Lower leg skin (tissue), 4 donors: ENCODE measurements at regions not wholly inside any gene's neighbourhood (a gene's known extent, or its start where the extent isn't known, plus 50 kb on each side); places are given as distances from the start of the nearest gene placed in this dataset.
"Not testable (repeated sequence)": the region's sequence is repeated elsewhere in the genome, so short reads cannot be mapped to it uniquely, and the experiment has no call there.

ENCODE experiments used
- DNase-seq, 2 donors: peaks; one replicate each; pipeline ENCODE4 v3.0.0-alpha.2; 2019; ENCODE audit warnings: low spot score in 2 of 2
- H3K4me3 ChIP-seq: fragments of 200-600 bp; sonication (generic); 2 replicates; pipeline ENCODE4 v1.5.1; 2017; ENCODE audit warnings: mild to moderate bottlenecking, low read depth; ENCODE audit not compliant: poor library complexity, severe bottlenecking
- POLR2A ChIP-seq, 2 donors: fragments of 450-650 bp; IDR thresholded peaks; one replicate each; pipeline ENCODE4 v1.6.1; 2016 to 2017; ENCODE audit warnings: antibody characterized with exemption in 2 of 2, mild to moderate bottlenecking in 1 of 2, moderate library complexity in 1 of 2
- WGBS, 2 donors: methylation state at CpG; one replicate each; pipeline ENCODE4 v1.1.5; 2018; 5-methylcytosine and 5-hydroxymethylcytosine counted together
- intact Hi-C: fragments of 100-400 bp; cut with DNase I; formaldehyde crosslinking; loops from one replicate; pipeline ENCODE4 v1.15.0; 2023; ENCODE audit warnings: low total_unique reads
- TF ChIP-seq, protein P1 (sequence below), 3 donors: fragments of 450-650 bp; IDR thresholded peaks; one replicate each; pipeline ENCODE4 v1.5.1; 2016; ENCODE audit warnings: antibody characterized with exemption in 3 of 3, mild to moderate bottlenecking in 3 of 3, moderate library complexity in 2 of 3

DNA sequence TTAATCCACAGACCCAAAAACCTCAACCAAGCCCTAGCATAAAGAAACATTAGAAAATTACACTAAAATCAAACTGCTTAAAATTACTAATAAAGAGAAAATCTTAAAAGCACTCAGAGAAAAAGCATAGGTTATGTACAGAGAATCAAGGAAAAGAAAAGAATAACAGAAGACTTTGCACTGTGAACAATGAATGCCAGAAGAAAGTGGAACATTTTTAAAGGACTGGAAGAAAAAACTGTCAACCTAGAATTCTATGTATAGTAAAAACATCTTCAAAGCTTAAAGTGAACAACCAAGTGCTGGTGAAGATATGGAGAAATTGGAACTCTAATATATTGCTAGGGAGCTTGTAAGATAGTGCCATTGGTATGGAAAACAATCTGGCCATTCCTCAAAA is 82.7 kb upstream of the SLC6A11 start:
- intact Hi-C loops = no loop called here
- DNase-seq = no peak
- no peak overlapping the region for H3K4me3 ChIP-seq
- TF ChIP-seq POLR2A (IDR thresholded peaks at IDR 0.05) = no peak

DNA sequence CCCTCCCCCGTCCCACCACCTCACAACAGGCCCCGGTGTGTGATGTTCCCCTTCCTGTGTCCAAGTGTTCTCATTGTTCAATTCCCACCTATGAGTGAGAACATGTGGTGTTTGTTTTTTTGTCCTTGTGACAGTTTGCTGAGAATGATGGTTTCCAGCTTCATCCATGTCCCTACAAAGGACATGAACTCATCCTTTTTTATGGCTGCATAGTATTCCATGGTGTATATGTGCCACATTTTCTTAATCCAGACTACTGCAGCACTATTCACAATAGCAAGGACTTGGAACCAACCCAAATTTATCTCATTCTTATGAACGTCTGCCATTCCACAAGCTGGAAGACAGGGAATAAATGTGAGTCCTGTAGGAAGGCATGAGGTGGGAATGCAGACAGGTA is 79.6 kb upstream of the SLC6A11 start:
- H3K4me3 ChIP-seq, DNase-seq, intact Hi-C loops: not testable (repeated sequence)
- WGBS, 2 donors = 79 to 87% methylated on average over 3 of the region's 3 CpGs

DNA sequence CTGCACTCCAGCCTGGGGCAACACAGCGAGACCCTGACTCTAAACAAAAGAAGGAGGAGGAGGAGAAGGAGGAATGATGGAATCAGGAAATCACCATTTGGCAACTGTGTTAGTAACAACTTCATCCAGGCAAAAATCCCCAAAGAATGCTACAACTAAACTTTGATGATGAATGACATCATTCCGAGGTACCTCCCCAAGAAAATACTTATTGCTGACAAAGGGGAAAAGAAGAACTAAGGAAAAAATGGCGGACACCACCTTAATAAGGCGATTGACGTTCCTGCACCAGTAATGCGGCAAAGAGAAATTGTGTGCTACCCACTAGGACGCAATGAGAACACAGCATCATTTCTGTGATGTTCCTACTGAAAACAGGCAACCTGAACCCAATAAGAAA is 78.2 kb upstream of the SLC6A11 start:
- no peak overlapping the region for H3K4me3 ChIP-seq
- WGBS, 2 donors = 84 to 86% methylated on average over 7 of the region's 7 CpGs
- no peak for DNase-seq
- TF ChIP-seq, protein P1, sequence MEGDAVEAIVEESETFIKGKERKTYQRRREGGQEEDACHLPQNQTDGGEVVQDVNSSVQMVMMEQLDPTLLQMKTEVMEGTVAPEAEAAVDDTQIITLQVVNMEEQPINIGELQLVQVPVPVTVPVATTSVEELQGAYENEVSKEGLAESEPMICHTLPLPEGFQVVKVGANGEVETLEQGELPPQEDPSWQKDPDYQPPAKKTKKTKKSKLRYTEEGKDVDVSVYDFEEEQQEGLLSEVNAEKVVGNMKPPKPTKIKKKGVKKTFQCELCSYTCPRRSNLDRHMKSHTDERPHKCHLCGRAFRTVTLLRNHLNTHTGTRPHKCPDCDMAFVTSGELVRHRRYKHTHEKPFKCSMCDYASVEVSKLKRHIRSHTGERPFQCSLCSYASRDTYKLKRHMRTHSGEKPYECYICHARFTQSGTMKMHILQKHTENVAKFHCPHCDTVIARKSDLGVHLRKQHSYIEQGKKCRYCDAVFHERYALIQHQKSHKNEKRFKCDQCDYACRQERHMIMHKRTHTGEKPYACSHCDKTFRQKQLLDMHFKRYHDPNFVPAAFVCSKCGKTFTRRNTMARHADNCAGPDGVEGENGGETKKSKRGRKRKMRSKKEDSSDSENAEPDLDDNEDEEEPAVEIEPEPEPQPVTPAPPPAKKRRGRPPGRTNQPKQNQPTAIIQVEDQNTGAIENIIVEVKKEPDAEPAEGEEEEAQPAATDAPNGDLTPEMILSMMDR (IDR thresholded peaks at IDR 0.05) = no peak
- intact Hi-C loops = no loop called here

DNA sequence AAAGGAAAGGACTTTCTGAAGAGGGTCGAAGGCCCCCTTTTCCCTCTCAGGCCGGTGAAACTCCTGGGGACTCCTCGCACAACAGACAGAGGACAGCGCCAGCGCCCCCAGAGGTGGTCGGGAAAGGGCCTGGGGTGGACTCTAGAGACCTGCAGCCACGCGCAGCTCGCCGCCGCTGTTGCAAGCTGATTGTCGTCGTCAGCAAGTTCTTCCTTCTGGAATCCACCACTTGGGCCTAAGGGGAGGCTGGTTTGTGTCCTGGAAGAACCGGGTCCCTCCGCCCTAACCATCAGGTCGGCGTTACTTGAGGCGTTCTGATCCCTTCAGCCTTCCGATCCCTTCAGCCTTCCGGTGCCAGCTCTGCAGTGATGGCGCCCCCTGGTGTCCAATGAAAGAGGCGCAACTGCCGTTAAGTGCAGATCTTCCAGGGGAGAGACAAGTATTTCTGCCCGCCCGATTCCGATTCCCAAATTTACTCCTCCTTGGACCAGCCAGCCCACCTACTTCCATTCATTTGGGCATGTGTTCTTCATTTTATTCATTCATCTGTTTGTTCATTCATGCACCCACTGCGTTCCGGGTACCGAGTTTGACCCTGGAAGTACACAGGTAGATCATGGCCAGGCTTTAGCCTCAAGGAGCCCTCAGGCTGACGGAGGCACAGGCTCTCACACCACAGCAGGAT is 77.2 kb upstream of the SLC6A11 start:
- peak; percentile 67 to 94 for DNase-seq
- intact Hi-C loops = no loop called here
- no peak overlapping the region for H3K4me3 ChIP-seq
- WGBS, 2 donors = 2 to 4% methylated on average over 23 to 29 of the region's 30 CpGs
- TF ChIP-seq POLR2A (IDR thresholded peaks at IDR 0.05) = no peak
- TF ChIP-seq, protein P1 (IDR thresholded peaks at IDR 0.05) = peak in 1 of 3 donors; percentile 66

DNA sequence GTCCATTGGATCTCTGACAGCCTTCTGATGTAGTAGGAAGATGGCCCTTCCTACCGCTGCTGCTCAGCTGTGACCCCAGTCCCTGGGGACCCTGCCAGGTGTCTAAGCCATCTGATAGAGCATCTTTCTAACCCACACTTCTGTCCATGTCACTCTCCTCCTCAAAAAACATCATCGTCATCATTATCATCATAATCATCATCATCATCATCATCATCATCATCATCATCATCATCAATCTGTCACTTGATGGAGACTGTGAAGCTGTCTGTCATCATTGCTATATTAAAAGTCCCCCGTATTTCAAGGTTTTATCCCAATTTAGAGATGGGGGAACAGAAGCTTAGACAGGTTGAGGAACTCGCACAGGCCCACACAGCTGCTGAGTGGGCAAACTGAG is 75.1 kb upstream of the SLC6A11 start:
- TF ChIP-seq, protein P1 (IDR thresholded peaks at IDR 0.05) = no peak
- no peak for TF ChIP-seq POLR2A (IDR thresholded peaks at IDR 0.05)
- intact Hi-C loops = loop anchor here (5.0 kb wide), 1 partner anchor 394 kb away; no protein-coding TSS in a partner anchor
- H3K4me3 ChIP-seq = no peak overlapping the region
- 57 to 67% methylated on average over 4 of the region's 4 CpGs for WGBS, 2 donors
- no peak for DNase-seq

DNA sequence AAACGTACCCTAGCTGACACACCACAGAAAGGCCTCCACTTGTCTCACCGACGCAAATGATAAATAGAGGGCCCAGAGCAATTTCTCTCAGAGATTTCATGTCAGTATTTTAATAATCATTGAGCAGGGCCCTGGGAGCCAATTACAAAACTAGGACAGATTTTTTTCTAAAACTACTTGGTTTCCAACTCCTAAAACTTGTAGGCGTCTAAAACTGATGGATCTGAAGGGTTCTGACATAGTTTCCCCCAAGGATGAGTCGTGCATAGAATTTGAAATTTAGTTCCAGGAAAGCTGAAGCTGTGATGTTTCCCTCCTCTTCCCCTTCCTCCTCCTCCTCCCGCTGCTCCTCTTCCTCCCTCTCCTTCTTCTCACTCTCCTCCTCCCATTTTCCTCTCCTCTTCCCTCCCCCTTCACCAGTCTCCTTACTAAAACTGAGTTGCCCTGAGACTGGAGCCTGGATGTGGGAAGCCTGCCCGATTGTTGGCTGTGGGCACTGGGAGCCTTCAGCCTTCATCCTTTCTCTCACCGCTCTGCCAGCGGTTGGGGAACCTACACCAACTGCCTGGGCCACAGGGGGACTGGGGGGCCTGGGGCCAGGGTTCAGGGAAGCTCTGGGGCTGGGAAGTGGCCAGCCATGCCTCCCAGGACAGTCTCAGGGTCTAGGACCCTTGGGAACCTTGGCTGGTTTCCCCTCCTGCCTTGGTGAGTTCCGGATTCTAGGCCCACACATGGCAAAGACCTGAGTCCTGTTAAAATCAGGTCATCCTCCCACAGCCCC is 73.9 kb upstream of the SLC6A11 start:
- TF ChIP-seq, protein P1 (IDR thresholded peaks at IDR 0.05) = no peak
- TF ChIP-seq POLR2A (IDR thresholded peaks at IDR 0.05) = no peak
- 74 to 77% methylated on average over 10 of the region's 10 CpGs for WGBS, 2 donors
- DNase-seq = no peak
- no peak overlapping the region for H3K4me3 ChIP-seq
- intact Hi-C loops = loop anchor here (5.0 kb wide), 1 partner anchor 395 kb away; no protein-coding TSS in a partner anchor
